GM23248 (cell line): ENCODE measurements at regions not wholly inside any gene's neighbourhood (a gene's known extent, or its start where the extent isn't known, plus 50 kb on each side); places are given as distances from the start of the nearest gene placed in this dataset.

Experiments used
- EZH2 ChIP-seq: fragments of 200-600 bp; sonication (generic); IDR thresholded peaks from 2 replicates; pipeline ENCODE4 v1.6.1; 2018; ENCODE audit warnings: antibody characterized with exemption, mild to moderate bottlenecking; ENCODE audit not compliant: insufficient read depth, poor library complexity, severe bottlenecking
- EZH2phosphoT487 ChIP-seq: fragments of 200-600 bp; sonication (generic); IDR thresholded peaks from 2 replicates; pipeline ENCODE4 v1.6.1; 2018; ENCODE audit warnings: antibody characterized with exemption, moderate library complexity, mild to moderate bottlenecking, low read depth; ENCODE audit not compliant: insufficient read depth

- no peak for TF ChIP-seq EZH2
- TF ChIP-seq EZH2phosphoT487, result no peak
Measured at GRCh38 chr18:24719791-24720190, 259.4 kb downstream of the HRH4 start.
